HepG2 (cell line): ENCODE measurements at regions not wholly inside any gene's neighbourhood (a gene's known extent, or its start where the extent isn't known, plus 50 kb on each side); places are given as distances from the start of the nearest gene placed in this dataset.

ENCODE experiments used
- HCFC1 ChIP-seq: fragments of 150-350 bp; IDR thresholded peaks from 2 replicates; pipeline ENCODE4 v1.6.1; 2014; ENCODE audit warnings: low read depth, low read length
- HDAC6 ChIP-seq: fragments of 200-600 bp; sonication (generic); IDR thresholded peaks from 2 replicates; pipeline ENCODE4 v1.7.0; 2017; ENCODE audit warnings: mild to moderate bottlenecking, antibody characterized with exemption, low read length, low read depth

DNA sequence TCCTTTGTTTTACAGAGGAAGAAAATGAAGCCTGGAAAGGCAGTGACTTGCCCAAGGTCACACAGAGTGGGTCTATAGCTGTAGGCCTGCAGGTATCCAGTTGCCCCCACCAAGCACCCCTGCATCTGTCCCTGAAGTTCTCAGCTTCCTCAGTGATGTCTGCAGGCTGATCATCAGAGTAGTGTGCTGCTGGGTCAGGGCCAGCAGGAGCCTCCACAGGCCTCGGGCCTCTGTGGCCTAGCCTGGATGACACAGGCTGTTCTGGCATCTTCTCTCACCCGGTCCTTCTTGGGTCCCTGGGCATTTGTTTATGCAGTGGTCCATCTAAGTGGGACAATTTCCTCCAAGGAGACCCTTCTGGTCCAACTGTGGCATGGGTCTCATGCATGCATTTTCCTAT is 74.8 kb upstream of the E2F8 start:
- TF ChIP-seq HCFC1 (no peak), HDAC6 (no peak)
